PFSK-1 (cell line): ENCODE measurements at regions not wholly inside any gene's neighbourhood (a gene's known extent, or its start where the extent isn't known, plus 50 kb on each side); places are given as distances from the start of the nearest gene placed in this dataset.

Experiments
- FOXP2 ChIP-seq: optimal IDR thresholded peaks from 2 replicates; pipeline ENCODE3; 2011; ENCODE audit warnings: borderline replicate concordance, control low read depth, inconsistent platforms; ENCODE audit not compliant: insufficient read depth; ENCODE audit errors: extremely low read length, extremely low read depth
- POLR2AphosphoS5 ChIP-seq: IDR thresholded peaks from 2 replicates; pipeline ENCODE4 v1.6.1; 2012; ENCODE audit warnings: low read depth, mild to moderate bottlenecking, control low read depth, low read length, moderate library complexity
- SIN3A ChIP-seq: IDR thresholded peaks from 2 replicates; pipeline ENCODE4 v1.6.1; 2012; ENCODE audit warnings: mild to moderate bottlenecking, low read length, moderate library complexity, borderline replicate concordance; ENCODE audit not compliant: insufficient read depth
- TAF1 ChIP-seq: IDR thresholded peaks from 2 replicates; pipeline ENCODE4 v1.6.1; 2012; ENCODE audit warnings: low read length, control low read depth, borderline replicate concordance; ENCODE audit not compliant: insufficient read depth
- TF ChIP-seq, protein P1 (sequence below), 2 experiments: IDR thresholded peaks; 2 replicates each; pipeline versions ENCODE4 v1.6.1 to v1.8.0; 2011 to 2012; ENCODE audit warnings: low read depth in 2 of 2, low read length in 2 of 2, control low read depth in 1 of 2, inconsistent platforms in 1 of 2, mild to moderate bottlenecking in 1 of 2, moderate library complexity in 1 of 2; ENCODE audit not compliant: insufficient read depth in 1 of 2

DNA sequence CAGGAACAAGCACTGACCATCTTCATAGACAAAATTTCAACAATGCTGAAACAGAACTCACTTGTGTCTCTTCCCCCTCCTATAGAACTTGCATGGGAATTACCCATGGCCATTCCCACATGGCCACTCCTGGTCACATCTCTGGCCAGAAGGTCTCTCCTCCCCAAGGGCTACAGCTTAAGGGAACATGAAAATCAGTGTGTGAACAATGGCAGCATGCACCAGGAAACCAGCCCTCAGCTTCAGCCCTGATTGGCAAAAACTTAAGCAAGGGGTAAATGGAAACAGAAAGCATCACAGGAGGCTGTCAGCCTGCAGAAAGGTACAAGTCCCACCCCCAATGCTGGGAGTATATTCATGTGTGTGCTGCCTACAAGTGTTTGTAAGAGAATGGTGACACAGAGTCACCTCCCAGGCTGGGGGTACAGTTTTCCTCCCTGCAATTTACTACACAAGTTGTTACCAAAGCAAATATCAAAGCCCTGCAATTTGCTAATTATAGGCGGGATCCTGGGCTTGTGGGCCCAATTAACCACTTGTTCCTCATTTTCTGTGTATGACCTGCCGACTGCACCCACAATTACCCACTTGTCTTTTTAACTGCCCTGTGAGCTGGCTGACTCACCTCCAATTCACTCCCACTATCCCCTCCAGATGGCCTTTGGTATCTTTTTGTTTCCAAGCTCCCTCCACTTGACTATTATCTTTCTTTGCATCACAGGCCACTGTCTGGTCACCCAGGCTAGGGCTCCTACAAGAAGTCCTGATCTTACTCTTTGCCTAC lies 84.4 kb upstream of the HES1 start:
- TF ChIP-seq, protein P1, sequence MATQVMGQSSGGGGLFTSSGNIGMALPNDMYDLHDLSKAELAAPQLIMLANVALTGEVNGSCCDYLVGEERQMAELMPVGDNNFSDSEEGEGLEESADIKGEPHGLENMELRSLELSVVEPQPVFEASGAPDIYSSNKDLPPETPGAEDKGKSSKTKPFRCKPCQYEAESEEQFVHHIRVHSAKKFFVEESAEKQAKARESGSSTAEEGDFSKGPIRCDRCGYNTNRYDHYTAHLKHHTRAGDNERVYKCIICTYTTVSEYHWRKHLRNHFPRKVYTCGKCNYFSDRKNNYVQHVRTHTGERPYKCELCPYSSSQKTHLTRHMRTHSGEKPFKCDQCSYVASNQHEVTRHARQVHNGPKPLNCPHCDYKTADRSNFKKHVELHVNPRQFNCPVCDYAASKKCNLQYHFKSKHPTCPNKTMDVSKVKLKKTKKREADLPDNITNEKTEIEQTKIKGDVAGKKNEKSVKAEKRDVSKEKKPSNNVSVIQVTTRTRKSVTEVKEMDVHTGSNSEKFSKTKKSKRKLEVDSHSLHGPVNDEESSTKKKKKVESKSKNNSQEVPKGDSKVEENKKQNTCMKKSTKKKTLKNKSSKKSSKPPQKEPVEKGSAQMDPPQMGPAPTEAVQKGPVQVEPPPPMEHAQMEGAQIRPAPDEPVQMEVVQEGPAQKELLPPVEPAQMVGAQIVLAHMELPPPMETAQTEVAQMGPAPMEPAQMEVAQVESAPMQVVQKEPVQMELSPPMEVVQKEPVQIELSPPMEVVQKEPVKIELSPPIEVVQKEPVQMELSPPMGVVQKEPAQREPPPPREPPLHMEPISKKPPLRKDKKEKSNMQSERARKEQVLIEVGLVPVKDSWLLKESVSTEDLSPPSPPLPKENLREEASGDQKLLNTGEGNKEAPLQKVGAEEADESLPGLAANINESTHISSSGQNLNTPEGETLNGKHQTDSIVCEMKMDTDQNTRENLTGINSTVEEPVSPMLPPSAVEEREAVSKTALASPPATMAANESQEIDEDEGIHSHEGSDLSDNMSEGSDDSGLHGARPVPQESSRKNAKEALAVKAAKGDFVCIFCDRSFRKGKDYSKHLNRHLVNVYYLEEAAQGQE (IDR thresholded peaks at IDR 0.05; ENCODE audit: insufficient read depth in 1 of 2, low read depth in 2 of 2, low read length in 2 of 2), result no peak

DNA sequence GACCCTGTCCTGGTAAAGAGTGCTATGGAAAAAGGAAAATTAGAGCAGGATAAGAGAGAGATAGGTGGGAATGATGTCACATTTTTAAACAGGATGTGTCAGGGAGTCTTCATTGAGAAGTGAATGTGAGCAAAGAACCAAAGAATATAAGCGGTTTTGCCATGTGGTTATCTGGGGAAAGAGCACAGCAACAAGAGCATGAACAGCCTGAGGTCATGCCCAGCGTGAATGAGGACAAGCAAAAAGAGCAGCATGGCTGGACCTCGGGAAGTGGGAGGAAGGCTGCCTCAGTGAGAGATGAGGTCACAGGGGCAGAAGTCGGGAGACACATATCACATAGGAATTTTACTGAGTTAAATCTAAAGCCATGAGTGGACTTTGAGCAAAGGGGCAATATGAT lies 82.8 kb upstream of the HES1 start:
- TF ChIP-seq SIN3A, result no peak
- TF ChIP-seq FOXP2, result no peak
- TF ChIP-seq POLR2AphosphoS5, result no peak
- TF ChIP-seq, protein P1 (IDR thresholded peaks at IDR 0.05; ENCODE audit: insufficient read depth in 1 of 2, low read depth in 2 of 2, low read length in 2 of 2), result no peak
- no peak for TF ChIP-seq TAF1

DNA sequence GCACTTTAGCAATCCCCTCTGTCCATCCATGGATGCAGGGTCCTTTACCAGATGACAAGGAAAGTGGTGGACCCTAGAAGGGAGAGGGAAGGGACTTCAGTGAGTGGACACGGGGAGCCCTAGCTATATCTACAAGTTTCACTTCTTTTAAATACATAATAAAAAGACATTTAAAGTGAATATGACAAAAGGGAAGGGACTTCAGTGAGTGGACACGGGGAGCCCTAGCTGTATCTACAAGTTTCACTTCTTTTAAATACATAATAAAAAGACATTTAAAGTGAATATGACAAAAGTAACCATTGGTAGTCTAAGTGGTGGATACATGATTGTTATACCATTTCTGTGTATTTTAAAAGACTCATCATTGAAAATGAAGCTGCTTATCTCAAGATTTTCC lies 81.9 kb upstream of the HES1 start:
- TF ChIP-seq SIN3A, result no peak
- no peak for TF ChIP-seq POLR2AphosphoS5
- TF ChIP-seq FOXP2, result no peak
- TF ChIP-seq, protein P1 (IDR thresholded peaks at IDR 0.05; ENCODE audit: insufficient read depth in 1 of 2, low read depth in 2 of 2, low read length in 2 of 2), result no peak
- no peak for TF ChIP-seq TAF1

DNA sequence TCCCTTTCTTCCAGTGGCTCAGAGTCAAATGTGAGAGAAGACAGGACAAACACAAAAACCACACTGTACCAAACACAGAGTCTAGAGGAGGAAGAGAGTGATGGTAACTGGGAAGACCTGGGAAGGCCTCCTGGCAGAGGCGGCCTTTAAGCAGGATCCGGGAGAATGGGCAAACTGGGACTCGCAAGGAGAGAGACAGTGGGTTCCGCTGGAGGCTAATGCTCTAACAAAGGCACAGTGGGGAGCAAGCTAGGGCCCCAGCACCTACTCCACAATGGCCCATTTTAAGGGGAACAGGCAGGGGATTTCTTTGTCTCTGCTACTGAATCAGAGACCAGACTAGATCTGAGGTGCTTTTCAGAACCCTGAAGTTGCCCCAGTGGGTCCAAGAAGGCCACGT lies 81.4 kb upstream of the HES1 start:
- TF ChIP-seq FOXP2 (no peak), TAF1 (no peak), SIN3A (no peak), POLR2AphosphoS5 (no peak)
- TF ChIP-seq, protein P1 (IDR thresholded peaks at IDR 0.05; ENCODE audit: insufficient read depth in 1 of 2, low read depth in 2 of 2, low read length in 2 of 2), result no peak

DNA sequence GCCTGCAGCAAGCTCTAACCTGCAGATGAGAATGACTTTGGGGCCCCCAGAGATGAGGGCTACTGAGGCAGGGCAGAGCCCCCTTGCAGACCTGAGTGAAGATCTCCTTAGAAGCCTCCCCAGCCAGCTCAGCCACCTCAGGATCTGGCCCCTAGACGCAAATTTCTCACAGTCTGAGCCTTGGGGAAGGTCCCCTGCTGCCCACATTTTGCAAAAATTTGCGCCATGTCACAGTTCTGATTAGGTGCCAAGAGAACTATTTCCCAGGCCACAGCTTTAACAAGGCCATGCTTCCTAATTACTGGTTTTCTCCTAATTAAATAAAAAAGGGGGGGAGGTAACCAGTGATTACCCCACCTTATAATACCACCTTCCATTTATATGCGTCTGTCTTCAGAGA lies 81.0 kb upstream of the HES1 start:
- TF ChIP-seq SIN3A (no peak), FOXP2 (no peak), POLR2AphosphoS5 (no peak), TAF1 (no peak)
- TF ChIP-seq, protein P1 (IDR thresholded peaks at IDR 0.05; ENCODE audit: insufficient read depth in 1 of 2, low read depth in 2 of 2, low read length in 2 of 2), result no peak
